HepG2 (cell line): ENCODE measurements at regions not wholly inside any gene's neighbourhood (a gene's known extent, or its start where the extent isn't known, plus 50 kb on each side); places are given as distances from the start of the nearest gene placed in this dataset.

Experiments used
- ATAC-seq: fragments of 200-7000 bp; cut with Tn5 transposase; 3 replicates; pipeline ENCODE4 v1.9.1; 2020; ENCODE audit warnings: mild to moderate bottlenecking, moderate library complexity
- BruUV-seq: library from RNA; stranded (reverse); fragments of 400-500 nt; replicated peaks from 2 replicates; lab custom pipeline; 2021; lab: Mats Ljungman, UMichigan
- CTCF ChIA-PET: fragments of 300-600 bp; formaldehyde crosslinking; extraction: SDS; loops from one replicate; lab custom pipeline; 2021; ENCODE audit warnings: low total read pairs, inconsistent platforms, low intra/inter-chr PET ratio; lab: Yijun Ruan, JAX
- POLR2A ChIA-PET: fragments of 350-600 bp; sonication (Branson Sonifier 250); formaldehyde crosslinking; loops from one replicate; lab custom pipeline; 2020; ENCODE audit warnings: antibody characterized with exemption, inconsistent platforms; lab: Yijun Ruan, JAX
- DNase-seq: peaks from one replicate; pipeline ENCODE4 v3.0.0-alpha.2; 2015; ENCODE audit warnings: low spot score
- FAIRE-seq: peaks from 3 replicates; lab custom pipeline; 2011; peaks lifted over from hg19 to GRCh38; lab: Jason Lieb, UNC
- H2AFZ ChIP-seq: one replicate; pipeline ENCODE4 v1.6.1; 2011; ENCODE audit warnings: low read length, inconsistent platforms
- H3K27ac ChIP-seq: fragments of 300-600 bp; 3 replicates; pipeline ENCODE4 v1.8.0; 2011; ENCODE audit warnings: mixed run types, mild to moderate bottlenecking, mixed read lengths, low read length, inconsistent platforms; ENCODE audit not compliant: insufficient read depth; ENCODE audit errors: extremely low read length
- H3K27me3 ChIP-seq, 2 experiments: fragments of 200-600 bp in 1 of 2; 2 replicates in 1 of 2; 3 replicates in 1 of 2; pipeline versions ENCODE4 v1.6.0 to v1.8.0; 2011; ENCODE audit warnings: low read length in 2 of 2, mild to moderate bottlenecking in 2 of 2, moderate library complexity in 2 of 2, inconsistent platforms in 1 of 2; ENCODE audit not compliant: insufficient read depth in 2 of 2, control insufficient read depth in 1 of 2
- H3K36me3 ChIP-seq, 2 experiments: fragments of 200-600 bp in 1 of 2; replicated peaks in 1 of 2; 2 replicates in 1 of 2; 3 replicates in 1 of 2; pipeline versions ENCODE4 v1.5.1 to v1.8.0; 2011; ENCODE audit warnings: low read length in 2 of 2, inconsistent platforms in 1 of 2; ENCODE audit not compliant: insufficient read depth in 2 of 2, control insufficient read depth in 1 of 2
- H3K4me1 ChIP-seq: 2 replicates; pipeline ENCODE4 v1.5.1; 2012; ENCODE audit warnings: low read length, inconsistent platforms; ENCODE audit not compliant: insufficient read depth
- H3K4me2 ChIP-seq: 2 replicates; pipeline ENCODE4 v1.6.0; 2011; ENCODE audit warnings: low read depth, low read length, inconsistent platforms
- H3K4me3 ChIP-seq, 3 experiments: fragments of 200-600 bp in 1 of 3; sonication (generic), shearing (Covaris generic) in 1 of 3; replicated peaks in 1 of 3; 2 replicates each; pipeline ENCODE4 v1.5.1; 2011 to 2016; ENCODE audit warnings: low read length in 3 of 3, inconsistent platforms in 2 of 3, low read depth in 2 of 3, mild to moderate bottlenecking in 2 of 3, control low read depth in 1 of 3, mixed read lengths in 1 of 3; ENCODE audit not compliant: insufficient read depth in 1 of 3
- H3K79me2 ChIP-seq: one replicate; pipeline ENCODE4 v1.6.1; 2011; ENCODE audit warnings: low read length, inconsistent platforms; ENCODE audit not compliant: insufficient read depth
- H3K9ac ChIP-seq: 2 replicates; pipeline ENCODE4 v1.6.0; 2011; ENCODE audit warnings: mild to moderate bottlenecking, low read depth, low read length, inconsistent platforms; ENCODE audit not compliant: insufficient read depth
- H3K9me3 ChIP-seq: 2 replicates; pipeline ENCODE4 v1.5.1; 2012; ENCODE audit warnings: mild to moderate bottlenecking, low read length
- H4K20me1 ChIP-seq: 2 replicates; pipeline ENCODE4 v1.6.0; 2011; ENCODE audit warnings: inconsistent platforms, mild to moderate bottlenecking, low read length, moderate library complexity; ENCODE audit not compliant: insufficient read depth
- GFI1 ChIP-seq: sonication (generic); formaldehyde crosslinking; IDR thresholded peaks from 2 replicates; pipeline ENCODE4 v1.5.0; 2020; ENCODE audit warnings: missing genetic modification reagents, mild to moderate bottlenecking, borderline replicate concordance
- SUZ12 ChIP-seq: fragments of 150-350 bp; IDR thresholded peaks from 2 replicates; pipeline ENCODE4 v1.6.1; 2014; ENCODE audit warnings: low read depth, low read length
- XBP1 ChIP-seq: sonication (generic); formaldehyde crosslinking; IDR thresholded peaks from 2 replicates; pipeline ENCODE4 v1.5.0; 2020; ENCODE audit warnings: missing genetic modification reagents
- XRCC5 ChIP-seq: fragments of 200-400 bp; formaldehyde crosslinking; optimal IDR thresholded peaks from 2 replicates; pipeline ENCODE3; 2017; ENCODE audit warnings: mild to moderate bottlenecking, low read length
- ZNF263 ChIP-seq: sonication (generic); formaldehyde crosslinking; IDR thresholded peaks from 2 replicates; pipeline ENCODE4 v1.4.0; 2020; ENCODE audit warnings: missing genetic modification reagents
- WGBS: methylation state at CpG from one replicate; pipeline ENCODE4 v1.1.6; 2017; ENCODE audit warnings: low lambda C conversion rate; 5-methylcytosine and 5-hydroxymethylcytosine counted together
- in situ Hi-C: cut with HindIII; loops from 2 replicates; pipeline ENCODE4 v1.10.0; 2017; ENCODE audit warnings: low pct_unique_long_range_greater_than_20kb; ENCODE audit not compliant: extremely low pct_ligation_motif_present
- intact Hi-C: fragments of 100-400 bp; cut with micrococcal nuclease; formaldehyde crosslinking; loops from one replicate; pipeline ENCODE4 v1.10.0; 2022; ENCODE audit not compliant: unreplicated experiment
- TF ChIP-seq, protein P1 (sequence below): sonication (generic); formaldehyde crosslinking; IDR thresholded peaks from 2 replicates; pipeline ENCODE4 v1.8.0; 2022; ENCODE audit warnings: low read depth, missing genetic modification reagents
- TF ChIP-seq, protein P2 (sequence below): sonication (generic); formaldehyde crosslinking; IDR thresholded peaks from 2 replicates; pipeline ENCODE4 v1.5.0; 2020; ENCODE audit warnings: mild to moderate bottlenecking, missing genetic modification reagents, borderline replicate concordance

DNA sequence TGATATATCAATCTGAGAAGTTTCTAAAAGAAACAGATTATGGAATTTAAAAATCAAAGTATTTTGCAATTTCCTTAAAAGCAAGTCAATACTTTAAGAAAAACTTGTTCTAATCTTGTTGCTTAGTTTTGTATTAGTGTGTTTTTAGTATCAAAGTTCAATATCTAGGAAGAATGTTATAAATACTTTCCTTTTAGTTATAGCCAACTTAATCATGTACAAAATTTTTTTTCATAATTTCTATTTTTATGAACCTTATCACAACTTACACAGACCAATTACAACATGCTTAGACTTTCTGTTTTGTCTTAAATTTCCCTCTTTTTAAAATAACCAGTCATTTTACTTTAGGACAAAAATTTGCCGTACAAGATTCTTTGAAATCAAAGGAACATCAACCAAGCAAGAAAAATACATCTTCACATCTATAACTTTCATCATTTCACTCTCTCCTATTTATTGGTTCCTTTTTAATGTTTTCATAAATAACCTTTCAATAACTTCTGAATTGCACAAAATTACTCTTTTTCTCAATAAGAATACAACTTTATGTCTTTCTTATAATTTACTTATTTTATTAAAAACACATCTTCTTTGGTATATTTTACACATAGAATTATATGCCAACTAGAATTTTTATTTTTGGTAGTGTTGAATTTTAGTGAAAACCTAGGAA is 308.2 kb upstream of the GLI3 start:
- POLR2A ChIA-PET: no interaction called here
- Histone ChIP-seq H3K4me2 (no peak overlapping the region), H3K9ac (no peak overlapping the region), H3K9me3 (peaks cover 89% of the 10 kb centered on the region), H3K79me2 (no peaks in the 10 kb centered on the region), H3K27ac (no peak overlapping the region), H3K4me3 (no peak overlapping the region), H3K27me3 (no peaks in the 10 kb centered on the region), H3K4me1 (no peaks in the 10 kb centered on the region), H2AFZ (no peak overlapping the region), H3K36me3 (no peaks in the 10 kb centered on the region), H4K20me1 (no peaks in the 10 kb centered on the region)
- intact Hi-C loops: no loop called here
- WGBS: 4% methylated on average over 1 of the region's 1 CpG
- no peak for DNase-seq
- no TSS peak for BruUV-seq
- no peak for FAIRE-seq
- no peak for TF ChIP-seq SUZ12
- TF ChIP-seq, protein P1, sequence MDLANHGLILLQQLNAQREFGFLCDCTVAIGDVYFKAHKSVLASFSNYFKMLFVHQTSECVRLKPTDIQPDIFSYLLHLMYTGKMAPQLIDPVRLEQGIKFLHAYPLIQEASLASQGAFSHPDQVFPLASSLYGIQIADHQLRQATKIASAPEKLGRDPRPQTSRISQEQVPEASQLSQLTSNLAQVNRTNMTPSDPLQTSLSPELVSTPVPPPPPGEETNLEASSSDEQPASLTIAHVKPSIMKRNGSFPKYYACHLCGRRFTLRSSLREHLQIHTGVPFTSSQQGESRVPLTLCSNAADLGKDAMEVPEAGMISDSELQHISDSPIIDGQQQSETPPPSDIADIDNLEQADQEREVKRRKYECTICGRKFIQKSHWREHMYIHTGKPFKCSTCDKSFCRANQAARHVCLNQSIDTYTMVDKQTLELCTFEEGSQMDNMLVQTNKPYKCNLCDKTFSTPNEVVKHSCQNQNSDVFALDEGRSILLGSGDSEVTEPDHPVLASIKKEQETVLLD (CRISPR knock-in tag): no peak
- no peak for TF ChIP-seq ZNF263 (CRISPR knock-in tag)
- TF ChIP-seq XRCC5: no peak
- no peak for TF ChIP-seq XBP1 (CRISPR knock-in tag)
- TF ChIP-seq, protein P2, sequence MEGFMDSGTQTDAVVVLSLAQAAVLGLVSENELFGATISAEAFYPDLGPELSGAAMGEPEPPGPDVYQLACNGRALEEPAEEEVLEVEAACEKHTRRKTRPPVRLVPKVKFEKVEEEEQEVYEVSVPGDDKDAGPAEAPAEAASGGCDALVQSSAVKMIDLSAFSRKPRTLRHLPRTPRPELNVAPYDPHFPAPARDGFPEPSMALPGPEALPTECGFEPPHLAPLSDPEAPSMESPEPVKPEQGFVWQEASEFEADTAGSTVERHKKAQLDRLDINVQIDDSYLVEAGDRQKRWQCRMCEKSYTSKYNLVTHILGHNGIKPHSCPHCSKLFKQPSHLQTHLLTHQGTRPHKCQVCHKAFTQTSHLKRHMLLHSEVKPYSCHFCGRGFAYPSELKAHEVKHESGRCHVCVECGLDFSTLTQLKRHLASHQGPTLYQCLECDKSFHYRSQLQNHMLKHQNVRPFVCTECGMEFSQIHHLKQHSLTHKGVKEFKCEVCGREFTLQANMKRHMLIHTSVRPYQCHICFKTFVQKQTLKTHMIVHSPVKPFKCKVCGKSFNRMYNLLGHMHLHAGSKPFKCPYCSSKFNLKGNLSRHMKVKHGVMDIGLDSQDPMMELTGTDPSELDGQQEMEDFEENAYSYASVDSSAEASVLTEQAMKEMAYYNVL: no peak
- no peak for TF ChIP-seq GFI1 (CRISPR knock-in tag)
- in situ Hi-C loops: no loop called here
- CTCF ChIA-PET: no interaction called here
- ATAC-seq: no peak
